Midbrain (tissue), 1 donor: ENCODE measurements at regions not wholly inside any gene's neighbourhood (a gene's known extent, or its start where the extent isn't known, plus 50 kb on each side); places are given as distances from the start of the nearest gene placed in this dataset.
"Not testable (repeated sequence)": the region's sequence is repeated elsewhere in the genome, so short reads cannot be mapped to it uniquely, and the experiment has no call there.

Source experiments
- DNase-seq: peaks from one replicate; lab custom pipeline; 2025; lab: John Stamatoyannopoulos, UW

DNA sequence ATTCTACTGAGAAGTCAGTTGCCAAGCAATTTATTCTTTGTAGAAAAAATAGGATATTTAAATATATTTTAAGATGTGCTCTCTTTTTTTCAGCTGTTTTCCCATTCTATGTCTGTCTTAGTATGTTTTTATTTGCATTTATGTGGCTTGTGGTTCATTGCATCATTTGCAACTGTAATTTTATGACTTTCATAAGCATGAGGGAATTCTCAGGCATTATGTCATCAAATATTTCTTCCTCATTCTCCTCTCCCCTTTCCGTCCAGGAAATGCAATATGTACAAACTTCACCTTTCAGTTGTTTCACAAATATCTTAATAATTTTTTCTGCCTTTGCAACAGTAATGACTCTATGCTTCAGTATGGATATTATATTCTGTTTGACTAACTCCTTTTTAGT, 560.2 kb upstream of the LRATD1 start:
- DNase-seq = no peak

DNA sequence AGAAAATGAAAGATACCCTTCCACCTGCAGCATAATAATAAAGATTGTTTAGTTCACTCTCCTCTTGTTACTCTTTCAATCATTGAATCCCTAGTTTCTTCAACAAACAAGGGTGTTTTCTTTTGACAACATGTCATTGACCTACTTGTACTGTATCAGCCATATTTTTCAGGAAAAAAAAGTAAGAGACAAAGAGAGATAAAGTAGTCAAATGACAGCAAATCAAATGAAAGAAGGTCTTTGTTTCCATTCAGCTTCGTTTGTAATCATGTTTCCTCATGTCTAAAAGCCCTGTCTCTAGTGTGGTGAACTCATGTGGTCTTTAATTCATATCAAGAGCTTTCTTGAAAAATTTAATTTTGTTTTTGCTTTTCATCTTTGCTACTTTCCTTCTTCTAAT, 557.8 kb upstream of the LRATD1 start:
- DNase-seq = no peak

DNA sequence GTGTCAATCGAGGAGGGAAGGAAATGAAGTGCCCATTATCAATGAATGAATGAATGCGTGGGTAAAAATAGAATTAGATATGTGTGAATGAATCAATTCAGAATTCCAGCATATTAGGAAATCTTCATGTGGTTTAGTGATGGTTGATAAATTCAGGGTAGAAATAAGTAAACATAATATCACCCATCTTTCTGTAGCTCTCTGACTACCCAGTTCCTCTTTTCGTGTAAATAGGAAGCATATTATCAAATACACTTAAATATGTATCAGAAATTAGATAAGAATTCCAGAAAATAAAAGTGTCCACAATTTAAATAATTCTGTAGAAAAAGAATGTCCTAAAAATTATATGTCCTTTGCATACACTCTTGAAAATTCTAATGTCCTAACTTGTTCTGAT, 552.9 kb upstream of the LRATD1 start:
- DNase-seq = no peak

DNA sequence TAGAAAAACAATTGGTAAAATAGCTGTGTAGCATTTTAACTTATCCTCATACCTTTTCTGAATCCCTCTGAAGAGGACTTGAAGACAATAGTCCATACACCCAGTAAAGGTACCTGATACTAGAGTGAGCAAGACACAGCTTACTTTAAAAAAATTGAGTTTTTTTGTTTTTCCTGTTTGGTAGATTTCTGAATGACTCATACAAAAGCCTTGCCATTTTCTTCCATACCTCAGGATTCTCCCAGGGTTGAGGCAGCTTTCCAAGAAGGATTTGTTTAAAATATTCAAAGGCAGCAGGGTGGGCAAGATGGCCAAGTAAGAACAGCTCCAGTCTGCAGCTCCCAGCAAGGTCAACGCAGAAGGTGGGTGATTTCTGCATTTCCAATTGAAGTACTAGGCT, 551.0 kb upstream of the LRATD1 start:
- no peak for DNase-seq

DNA sequence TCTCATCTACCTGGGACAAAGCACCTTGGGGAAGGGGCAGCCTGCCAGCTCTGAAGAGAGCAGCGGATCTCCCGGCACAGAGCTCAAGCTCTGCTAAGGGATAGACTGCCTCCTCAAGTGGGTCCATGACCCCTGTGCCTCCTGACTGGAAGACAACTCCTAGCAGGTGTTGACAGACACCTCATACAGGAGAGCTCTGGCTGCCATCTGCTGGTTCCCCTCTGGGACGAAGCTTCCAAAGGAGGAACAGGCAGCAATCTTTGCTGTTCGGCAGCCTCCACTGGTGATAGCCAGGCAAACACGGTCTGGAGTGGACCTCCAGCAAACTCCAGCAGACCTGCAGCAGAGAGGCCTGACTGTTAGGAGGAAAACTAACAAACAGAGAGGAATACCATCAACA, 549.9 kb upstream of the LRATD1 start:
- no peak for DNase-seq

DNA sequence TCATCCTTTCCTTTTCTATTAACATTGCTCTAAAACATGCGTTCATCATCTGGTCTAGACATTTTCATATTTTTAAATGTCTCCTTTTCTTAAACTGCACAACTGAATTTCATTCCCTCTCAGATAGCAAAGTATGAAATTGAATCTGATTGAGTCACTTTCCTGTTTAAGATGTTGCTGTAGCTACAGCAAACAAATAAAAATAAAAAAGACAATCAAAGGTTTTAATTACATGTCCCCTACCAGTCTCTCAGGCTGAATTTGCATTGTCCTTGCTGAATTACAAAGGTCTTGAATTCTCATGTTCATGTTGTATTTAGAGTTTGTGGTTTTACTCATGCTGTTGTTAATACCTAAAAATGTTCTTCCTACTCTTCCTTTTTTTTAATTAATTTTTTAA, 537.9 kb upstream of the LRATD1 start:
- DNase-seq = no peak

DNA sequence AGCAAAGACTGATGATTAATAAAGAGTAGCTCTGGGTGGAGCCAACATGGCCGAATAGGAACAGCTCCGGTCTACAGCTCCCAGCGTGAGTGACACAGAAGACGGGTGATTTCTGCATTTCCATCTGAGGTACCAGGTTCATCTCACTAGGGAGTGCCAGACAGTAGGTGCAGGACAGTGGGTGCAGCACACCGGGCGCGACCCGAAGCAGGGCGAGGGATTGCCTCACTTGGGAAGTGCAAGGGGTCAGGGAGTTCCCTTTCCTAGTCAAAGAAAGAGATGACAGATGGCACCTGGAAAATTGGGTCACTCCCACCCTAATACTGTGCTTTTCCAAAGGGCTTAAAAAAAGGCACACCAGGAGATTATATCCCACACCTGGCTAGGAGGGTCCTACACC, 533.4 kb upstream of the LRATD1 start:
- not testable (repeated sequence) for DNase-seq

DNA sequence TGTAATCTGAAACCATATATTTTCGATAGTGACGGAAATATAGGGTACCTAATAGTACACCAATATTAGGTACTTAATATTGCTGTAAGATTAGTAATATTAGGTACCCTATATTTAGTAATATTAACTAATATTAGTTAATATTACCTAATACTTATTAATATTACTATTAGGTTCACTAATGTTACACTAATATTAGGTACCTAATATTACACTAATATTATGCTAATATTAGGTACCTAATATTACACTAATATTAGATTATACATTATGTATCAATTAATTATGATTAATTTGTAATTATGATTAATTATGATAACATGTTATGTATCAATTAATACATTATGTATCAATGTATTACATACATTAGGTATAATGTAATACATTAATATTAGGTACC, 518.2 kb upstream of the LRATD1 start:
- no peak for DNase-seq

DNA sequence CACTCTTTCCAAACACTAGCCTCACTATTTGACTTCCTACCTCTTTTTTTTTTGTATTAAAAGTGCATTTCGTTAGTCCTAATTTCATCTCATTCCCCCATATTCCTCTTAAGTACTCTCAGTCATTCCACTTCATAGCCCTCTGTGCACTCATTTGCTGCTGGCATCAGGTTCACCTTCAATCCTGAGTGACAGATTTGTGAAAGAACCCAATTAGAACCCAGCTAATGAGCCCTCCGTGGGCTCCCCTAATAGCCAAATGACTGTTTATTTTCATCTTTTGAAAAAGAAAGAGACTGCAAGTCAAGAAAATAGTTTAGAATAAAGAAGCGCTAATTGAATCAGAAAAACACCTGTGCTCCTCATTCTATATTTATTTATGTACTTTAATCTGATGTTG, 512.1 kb upstream of the LRATD1 start:
- DNase-seq = no peak

DNA sequence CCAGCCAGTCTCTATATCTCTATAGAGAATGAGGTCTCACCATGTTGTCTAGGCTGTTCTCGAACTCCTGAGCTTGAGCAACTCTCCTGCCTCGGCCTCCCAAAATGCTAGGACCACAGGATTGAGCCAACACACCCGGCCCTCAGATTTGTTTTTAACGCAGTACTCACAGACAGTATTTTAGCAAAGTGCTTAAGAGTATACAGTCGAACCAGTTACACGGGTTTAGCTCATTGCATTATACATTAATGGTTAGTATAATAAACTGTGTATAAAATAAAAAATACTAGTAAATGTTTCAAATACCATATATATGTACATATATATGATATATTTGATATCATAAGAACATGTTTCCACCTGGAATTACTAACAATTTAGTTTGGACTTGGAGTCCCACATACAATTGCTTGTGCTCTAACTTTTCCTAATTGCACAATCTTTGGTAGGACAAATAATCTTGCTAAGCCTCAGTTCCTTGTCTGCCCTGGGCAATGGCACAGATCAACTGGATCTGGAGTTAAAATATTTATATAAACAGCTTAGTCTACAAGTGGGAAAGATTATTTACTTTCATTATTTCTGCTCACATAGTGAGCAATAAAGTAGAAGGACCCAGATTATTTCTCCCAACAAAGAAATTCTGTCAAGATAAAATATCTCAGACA, 508.9 kb upstream of the LRATD1 start:
- DNase-seq = no peak

DNA sequence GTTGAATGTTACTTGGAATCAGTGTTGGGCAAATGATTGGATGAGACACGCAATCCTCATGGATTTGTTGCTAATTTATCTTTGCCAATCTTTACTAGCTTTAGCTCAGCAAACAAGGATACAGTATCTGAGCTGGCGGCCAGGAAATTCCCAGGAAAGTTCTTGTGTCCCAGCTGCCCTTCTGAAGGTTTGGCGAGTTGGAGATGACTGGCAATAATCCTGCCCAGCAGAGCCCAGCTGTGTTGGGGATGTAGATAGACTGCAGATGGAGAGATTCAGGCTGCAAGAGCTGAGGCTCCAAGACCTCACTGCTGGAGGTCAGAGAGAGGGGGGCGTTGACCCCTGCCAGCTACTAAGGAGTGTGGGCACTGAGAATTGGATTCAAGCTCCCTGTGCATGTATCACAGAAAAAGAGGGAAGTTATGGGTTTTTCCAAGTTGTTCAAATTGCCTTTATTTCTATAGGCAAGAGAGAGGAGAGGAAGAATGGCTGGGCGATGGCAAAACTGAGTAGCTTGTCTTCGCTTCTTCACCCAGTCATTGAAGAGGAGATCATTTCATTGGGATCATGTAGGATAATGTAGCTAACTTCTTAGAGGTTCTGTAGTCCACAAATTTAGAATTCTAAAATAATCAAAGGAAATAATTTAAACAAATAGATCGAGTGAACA, 506.8 kb upstream of the LRATD1 start:
- DNase-seq = no peak

DNA sequence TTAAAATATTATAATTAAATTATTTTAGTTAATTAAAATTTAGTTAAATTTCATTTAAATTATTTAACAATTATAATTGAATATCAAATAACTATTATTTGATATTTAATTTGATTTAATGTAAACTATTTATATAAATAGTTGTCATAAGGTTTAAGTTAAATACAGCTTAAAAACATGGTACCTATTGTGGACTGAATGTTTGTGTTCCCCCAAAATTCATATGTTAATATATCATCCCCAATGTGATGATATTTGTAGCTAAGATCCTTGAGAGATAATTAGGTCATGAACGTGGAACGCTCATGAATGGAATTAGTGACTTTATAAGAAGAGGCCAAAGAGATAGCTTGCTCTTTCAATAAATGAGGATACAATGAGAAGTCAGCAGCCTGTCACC, 505.7 kb upstream of the LRATD1 start:
- no peak for DNase-seq

DNA sequence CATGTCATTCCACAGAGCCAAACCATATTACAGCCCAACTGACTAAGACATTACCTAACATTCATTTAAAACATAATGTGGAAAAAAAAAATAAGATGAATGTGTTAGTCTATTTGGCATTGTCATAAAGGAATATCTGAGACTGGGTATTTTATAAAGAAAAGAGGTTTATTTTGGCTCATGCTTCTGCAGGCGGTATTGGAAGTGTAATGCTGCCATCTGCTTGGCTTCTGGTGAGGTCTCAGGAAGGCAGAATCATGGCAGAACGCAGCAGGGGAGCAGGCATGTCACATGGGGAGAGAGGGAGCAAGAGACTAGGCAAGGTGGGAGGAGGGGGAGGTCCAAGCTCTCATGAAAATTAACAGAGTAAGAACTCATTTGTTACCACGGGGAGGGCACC, 504.8 kb upstream of the LRATD1 start:
- DNase-seq = no peak

DNA sequence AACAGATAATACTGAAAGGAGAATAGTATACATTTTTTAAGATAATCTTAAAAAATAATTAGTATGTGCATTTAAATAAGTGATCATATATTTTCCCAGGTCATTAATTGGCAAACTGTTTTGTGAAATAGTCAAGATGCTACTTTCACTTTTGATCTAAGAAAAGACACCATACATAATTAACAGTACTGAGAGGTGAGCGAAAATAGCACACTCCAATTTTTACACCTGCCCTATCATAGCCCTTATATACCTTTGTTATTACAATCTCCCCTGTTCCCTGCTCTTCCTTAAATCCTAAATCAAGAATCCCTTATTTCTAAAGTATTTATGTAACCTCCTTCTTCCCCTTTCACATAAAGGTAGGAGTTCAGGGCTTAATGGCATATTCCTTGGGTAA, 500.1 kb upstream of the LRATD1 start:
- DNase-seq = no peak

DNA sequence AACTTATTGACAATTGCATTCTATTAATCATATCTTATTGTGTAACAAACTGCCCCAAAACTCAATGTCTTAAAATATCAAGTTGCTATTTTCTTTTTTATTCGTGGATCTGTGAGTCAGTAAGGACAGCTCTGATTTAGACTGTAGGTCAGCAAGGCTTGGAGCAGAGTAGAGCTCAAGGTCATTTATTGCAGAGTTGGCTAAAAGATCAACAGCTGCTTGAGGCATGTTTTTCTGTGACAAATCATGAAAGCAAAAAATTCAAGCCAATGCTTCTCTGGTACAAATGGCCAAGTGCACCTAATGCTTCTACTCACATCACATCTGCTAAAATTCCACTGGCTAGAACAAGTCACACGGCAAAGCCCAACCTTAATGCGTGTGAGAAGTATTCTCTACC, 497.7 kb upstream of the LRATD1 start:
- no peak for DNase-seq

DNA sequence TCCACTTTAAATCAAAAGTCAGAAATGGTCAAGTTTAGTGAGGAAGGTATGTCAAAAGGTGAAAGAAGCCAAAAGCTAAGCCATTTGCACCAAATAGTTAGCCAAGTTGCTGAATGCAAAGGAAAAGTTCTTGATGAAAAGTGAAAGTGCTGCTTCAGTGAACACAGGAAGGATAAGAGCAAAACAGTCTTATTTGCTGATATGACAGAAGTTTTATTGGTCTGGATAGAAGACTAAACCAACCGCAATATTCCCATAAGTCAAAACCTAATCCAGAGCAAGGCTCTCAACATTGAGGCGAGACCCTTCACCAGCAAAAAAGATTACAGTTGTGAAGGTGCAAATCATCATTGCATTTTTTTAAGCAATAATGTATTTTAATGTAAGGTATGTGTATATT, 496.5 kb upstream of the LRATD1 start:
- DNase-seq = no peak

DNA sequence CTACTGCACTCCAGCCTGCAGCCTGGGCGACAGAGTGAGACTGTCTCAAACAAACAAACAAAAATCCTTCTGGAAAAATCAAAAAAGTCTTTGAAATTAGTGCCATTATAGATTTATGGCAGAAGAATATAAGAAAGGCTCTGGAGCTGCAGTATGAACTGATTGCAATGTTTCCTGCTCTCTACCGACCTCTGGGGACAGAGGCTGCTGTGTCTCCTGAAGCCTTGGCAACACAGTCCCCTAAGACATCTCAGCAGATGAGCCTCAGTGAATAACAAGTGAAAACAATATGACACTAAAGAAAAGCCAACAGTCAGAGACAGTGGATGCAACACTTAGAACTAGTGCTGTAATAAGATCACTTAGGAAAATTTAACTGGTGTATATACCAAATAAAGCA, 494.9 kb upstream of the LRATD1 start:
- DNase-seq = no peak

DNA sequence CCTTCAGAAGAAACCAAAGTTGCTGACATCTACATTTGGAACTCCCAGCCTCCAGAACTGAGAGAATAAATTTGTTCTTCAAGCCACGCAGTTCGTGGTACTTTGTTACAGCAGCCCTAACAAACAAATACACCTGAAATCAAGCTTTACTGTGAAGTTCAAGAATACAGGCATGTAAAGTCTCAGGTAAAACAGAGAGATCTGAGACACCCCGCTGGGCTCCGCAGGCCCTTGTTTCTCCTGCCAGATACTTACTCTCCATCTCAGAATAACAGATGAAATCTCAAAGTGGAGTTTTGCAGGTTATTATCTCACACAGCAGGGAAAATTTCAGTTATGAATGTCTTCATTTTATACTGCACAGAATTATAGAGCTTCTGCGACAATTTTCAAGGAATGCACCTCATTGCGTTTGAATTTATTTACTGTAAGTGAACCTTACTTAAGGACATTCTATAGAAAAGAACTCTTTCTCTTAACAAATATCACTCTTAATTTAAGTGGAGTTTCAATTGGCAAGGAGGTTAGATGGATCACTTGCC, 492.4 kb upstream of the LRATD1 start:
- no peak for DNase-seq

DNA sequence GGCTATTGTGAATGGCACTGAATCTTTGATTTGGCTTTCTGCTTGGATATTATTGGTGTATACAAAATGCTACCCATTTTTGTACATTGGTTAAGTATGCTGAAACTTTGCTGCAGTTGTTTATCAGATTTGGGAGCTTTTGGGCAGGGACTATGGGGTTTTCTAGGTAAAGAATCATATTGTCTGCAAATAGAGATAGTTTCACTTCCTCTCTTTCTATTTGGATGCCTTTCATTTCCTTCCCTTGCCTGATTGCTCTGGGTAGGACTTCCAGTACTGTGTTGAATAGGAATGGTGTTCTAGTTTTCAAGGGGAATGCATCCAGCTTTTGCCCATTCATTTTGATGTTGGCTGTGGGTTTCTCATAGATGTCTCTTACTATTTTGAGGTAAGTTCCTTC, 489.1 kb upstream of the LRATD1 start:
- DNase-seq = no peak

DNA sequence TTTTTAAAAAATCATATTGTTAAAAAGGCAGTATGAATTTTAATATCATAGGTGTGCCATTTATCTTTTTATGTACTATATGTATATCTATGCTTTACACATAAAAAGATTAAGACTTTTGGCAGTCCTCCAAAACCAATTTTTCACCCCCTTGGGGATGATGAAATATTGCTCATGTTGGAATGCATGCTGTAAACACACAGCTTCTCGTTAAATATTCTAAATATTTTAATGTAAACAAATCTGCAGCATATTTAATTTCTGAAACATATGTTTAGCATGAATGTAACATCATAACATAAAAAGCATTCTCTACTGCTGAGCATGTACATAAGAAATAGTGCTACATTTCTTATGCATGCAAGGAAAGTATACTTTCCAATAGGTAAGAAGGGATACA, 484.3 kb upstream of the LRATD1 start:
- DNase-seq = no peak

DNA sequence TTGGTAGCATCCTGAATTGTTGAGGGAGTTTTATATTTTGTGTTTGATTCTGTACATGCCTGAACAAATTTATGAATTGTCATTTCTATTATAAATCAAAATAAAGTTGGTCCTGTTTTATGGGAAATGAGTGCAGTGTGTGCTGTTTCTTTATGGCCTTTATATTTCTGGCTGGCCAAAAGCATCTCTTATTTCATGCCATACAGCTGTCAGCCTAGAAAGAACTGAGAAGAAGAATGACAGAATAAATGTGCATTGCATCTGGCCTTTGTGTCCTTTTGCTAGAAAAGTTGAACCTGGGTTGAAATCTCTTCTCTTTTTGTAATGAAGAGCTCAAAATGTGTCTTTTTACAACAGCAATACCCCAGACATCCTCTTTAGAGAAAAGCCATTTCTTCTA, 474.7 kb upstream of the LRATD1 start:
- DNase-seq = no peak

DNA sequence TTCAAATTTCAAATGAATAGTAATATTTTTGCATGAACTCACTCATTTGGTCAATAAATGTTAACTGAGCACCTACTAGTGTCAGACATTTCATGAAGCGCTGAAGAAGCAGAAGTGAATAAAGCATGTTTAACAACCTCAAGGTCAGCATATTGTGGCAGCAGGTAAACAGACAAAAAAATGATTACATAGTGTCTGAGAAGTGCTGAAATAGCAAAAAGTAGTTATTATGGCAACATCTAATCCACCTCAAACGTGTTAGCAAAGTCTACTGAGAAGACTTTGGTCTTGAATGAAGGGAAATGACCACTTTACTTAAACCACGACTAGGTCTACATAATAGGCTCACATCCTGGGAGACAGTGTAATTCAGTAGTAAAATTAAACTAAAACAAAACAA, 452.2 kb upstream of the LRATD1 start:
- no peak for DNase-seq

DNA sequence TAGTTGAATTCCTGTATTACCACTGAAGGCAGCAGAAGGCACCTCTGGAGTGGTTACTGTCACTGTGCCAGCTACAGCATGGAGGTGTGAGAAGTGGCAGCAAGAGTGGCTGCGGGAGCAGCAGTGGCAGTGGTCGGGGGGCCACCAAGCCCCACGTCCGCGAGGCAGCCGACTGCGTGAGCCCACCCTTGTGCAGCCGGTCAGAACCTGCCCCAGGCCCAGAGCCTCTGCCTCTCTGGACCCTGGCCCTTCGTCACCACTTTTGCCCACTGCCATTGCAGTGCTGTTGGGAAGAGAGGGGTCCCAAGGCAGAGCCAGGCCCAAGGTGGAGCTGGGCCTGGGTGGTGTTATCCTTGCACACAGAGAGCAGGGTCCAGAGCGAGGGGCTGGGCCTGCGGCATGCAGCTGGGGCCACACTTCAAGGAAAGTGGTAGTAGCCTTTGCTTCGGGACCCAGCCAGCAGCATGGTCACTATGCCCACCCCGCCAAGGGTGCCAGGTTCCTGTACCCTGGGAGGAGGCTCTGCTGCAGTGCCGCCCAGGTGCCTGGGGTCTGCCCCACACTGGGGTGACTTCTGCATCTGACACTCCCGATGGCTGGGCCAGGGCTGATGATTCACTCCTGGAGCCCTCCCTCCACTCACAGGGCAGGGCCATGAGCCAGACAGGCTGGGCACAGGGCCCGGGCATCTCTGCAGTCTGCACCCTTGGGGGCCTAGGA, 450.1 kb upstream of the LRATD1 start:
- no peak for DNase-seq
